Fibroblast of peridontal ligament (primary cell): ENCODE measurements at regions not wholly inside any gene's neighbourhood (a gene's known extent, or its start where the extent isn't known, plus 50 kb on each side); places are given as distances from the start of the nearest gene placed in this dataset.
"Not testable (repeated sequence)": the region's sequence is repeated elsewhere in the genome, so short reads cannot be mapped to it uniquely, and the experiment has no call there.

Source experiments
- DNase-seq: peaks from one replicate; pipeline ENCODE4 v3.0.0-alpha.2; 2010; ENCODE audit errors: extremely low read depth

GRCh38 chr14:29370024-29370423 lies 557.6 kb downstream of the PRKD1 start:
- no peak for DNase-seq

- no peak for DNase-seq
Observed at GRCh38 chr14:29376237-29376636, 551.4 kb downstream of the PRKD1 start.

DNA sequence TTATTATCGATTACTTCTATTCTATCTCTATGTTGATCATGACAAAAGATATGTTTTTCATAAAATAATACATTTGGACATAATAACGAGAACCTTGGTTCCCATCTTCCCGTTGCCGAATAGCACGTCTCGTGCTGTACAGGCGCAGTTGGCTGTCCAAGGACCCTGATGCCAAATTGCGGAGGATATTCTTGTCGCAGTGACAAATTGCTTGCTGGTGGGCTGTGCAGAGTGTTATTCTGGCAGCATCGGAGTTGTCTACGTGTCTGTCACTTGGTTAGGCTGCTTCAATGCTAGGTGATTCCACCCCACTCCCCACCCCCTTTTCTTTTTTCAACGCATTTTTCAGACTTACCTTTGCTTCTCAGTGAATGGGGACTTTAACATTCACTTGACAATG lies 546.8 kb downstream of the PRKD1 start:
- DNase-seq, result no peak

DNA sequence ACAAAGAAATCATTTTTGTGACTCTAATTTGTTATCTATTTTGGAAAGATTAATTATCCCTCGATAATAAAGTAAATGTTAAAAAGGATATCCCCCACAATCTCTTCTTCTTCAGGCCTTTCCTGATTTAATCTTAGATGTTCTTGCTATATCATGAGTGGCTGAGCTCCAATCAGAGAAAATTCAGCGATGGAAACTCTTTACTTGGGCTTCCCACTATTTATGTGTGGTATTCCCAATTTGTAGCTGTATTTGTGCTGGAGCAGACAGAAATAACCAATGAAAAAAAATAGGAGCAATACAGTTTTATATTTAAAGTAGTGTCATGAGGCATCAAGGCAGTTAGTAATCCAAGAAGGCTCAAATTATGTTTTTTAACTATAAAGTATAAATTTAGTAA lies 539.1 kb downstream of the PRKD1 start:
- DNase-seq, result no peak

- peak; percentile 19 for DNase-seq
Observed at GRCh38 chr14:29390081-29390832, 537.4 kb downstream of the PRKD1 start.

- no peak for DNase-seq
Observed at GRCh38 chr14:29391231-29391630, 536.4 kb downstream of the PRKD1 start.

GRCh38 chr14:29391801-29392200 lies 535.8 kb downstream of the PRKD1 start:
- DNase-seq, result no peak

GRCh38 chr14:29392287-29392686 lies 535.4 kb downstream of the PRKD1 start:
- DNase-seq, result no peak

DNA sequence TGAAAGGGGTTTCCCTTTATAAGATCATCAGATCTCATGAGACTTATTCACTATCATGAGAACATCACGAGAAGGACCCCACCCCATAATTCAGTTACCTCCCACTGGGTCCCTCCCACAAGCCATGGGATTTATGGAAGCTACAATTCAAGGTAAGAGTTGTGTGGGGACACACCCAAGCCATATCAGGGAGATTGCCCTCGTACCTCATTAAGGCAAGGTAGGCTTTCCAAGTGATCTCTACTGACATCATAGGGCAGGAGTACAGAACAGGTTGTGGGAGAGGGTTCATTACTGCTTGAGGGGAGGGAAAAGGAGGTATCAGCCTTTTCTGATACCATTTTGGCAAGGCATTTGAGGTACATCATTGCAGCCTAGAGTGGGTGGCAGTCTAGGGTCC lies 524.6 kb downstream of the PRKD1 start:
- no peak for DNase-seq

GRCh38 chr14:29410581-29410980 lies 517.1 kb downstream of the PRKD1 start:
- no peak for DNase-seq

GRCh38 chr14:29414931-29415330 lies 512.7 kb downstream of the PRKD1 start:
- DNase-seq, result not testable (repeated sequence)

- no peak for DNase-seq
Observed at GRCh38 chr14:29419736-29420135, 507.9 kb downstream of the PRKD1 start.

GRCh38 chr14:29421156-29421728 lies 506.4 kb downstream of the PRKD1 start:
- DNase-seq, result no peak

DNA sequence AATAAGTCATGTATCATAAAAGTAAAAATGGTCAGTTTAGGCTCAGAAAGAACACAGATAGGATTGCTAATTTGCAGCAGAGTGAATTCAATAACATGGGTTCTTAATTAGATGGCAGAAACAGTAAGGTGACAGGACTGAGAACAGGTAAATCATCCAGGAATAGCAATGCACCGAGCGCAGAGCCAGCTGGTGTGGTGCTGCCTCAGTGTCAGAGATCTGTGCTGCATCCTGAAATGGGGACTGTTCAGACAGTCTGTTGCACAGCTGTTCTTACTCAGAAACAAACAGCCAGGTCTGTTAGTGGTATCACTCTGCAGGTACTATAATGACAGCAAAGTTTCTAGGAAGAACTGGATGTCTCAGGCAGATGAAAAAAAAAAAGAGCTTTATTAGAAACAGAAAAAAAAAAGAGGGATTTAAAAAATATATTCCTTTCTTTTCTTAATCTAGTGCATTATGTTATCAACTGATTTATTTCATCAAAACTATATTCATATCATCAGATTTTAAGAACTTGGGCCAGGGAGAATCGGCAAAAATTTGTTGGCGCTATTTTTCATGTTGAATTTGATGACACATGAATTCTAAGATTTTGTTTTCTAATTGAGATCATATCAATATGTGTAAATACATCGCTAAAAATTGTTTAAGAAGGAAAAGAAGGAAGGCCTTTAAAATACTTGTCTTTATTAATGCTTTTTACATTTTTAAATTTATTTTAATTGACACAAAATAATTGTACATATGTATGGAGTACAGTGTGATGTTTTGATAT lies 501.8 kb downstream of the PRKD1 start:
- no peak for DNase-seq

DNA sequence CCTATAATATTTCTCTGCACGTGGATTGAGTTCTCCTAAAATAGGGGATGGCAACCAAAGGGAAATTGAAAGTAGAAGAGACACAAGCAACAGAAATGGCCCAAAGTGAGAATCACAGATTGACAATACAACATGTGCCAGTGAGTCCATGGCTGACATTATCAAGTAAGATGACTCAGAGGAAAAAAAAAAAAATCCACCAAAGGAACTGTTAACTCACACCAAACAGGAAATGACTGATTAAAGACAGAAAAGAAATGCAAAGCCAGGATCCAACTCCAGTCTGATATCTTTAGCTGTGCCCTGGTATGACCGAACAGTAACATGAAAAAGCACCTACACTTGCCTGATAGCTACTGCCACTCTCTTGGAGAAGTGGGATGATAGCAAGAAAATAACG lies 485.0 kb downstream of the PRKD1 start:
- peak; percentile 57 for DNase-seq

DNA sequence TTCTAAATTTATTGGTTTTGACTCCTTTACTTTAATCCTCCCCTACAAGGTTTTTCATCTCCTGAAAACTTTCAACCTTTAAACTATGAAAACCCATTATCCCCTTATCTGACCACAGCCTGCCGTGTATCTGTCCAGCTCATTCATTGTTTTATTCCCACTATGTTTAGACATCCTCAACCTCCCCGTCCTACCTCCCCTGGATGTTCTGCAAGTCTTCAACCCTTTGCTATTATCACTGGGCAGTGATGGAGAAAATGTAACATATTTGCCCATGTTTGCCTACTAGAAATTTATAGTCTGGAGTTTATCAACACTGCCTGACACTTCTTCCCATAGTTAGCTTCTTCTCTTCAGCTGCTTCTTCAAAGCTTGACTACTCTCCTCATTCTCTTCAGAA lies 483.4 kb downstream of the PRKD1 start:
- DNase-seq, result no peak

- DNase-seq, result no peak
Observed at GRCh38 chr14:29444805-29445204, 482.8 kb downstream of the PRKD1 start.

GRCh38 chr14:29446971-29447370 lies 480.7 kb downstream of the PRKD1 start:
- no peak for DNase-seq

DNA sequence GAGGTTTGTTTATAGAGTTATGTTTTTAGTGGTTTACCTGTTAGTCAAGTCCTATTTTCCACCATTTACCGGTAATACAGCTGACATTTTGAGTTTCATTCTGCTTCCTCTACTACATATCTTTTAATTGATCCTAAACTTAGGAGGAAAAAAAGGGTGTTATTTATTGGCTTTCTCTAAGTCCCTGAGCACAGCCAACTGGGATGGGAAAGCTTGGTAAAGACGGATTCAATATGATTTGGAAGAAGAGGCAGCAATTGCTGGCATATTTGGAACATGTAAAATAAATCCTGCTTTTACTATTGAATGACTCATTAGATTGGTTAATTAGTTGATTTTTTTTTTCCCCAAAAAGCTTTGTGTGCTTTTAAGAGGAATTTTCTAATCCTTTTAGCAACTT lies 475.7 kb downstream of the PRKD1 start:
- no peak for DNase-seq

- DNase-seq, result no peak
Observed at GRCh38 chr14:29453045-29453444, 474.6 kb downstream of the PRKD1 start.

- peak; percentile 54 for DNase-seq
Observed at GRCh38 chr14:29454026-29454693, 473.5 kb downstream of the PRKD1 start.

GRCh38 chr14:29458547-29458946 lies 469.1 kb downstream of the PRKD1 start:
- no peak for DNase-seq
